Activated CD8-positive, alpha-beta memory T cell treated with anti-CD3 and anti-CD28 coated beads for 1 hour (primary cell): ENCODE measurements at regions not wholly inside any gene's neighbourhood (a gene's known extent, or its start where the extent isn't known, plus 50 kb on each side); places are given as distances from the start of the nearest gene placed in this dataset.

Source experiments
- DNase-seq, 2 donors: peaks; one replicate each; pipeline ENCODE4 v3.0.0-alpha.2; 2020; ENCODE audit warnings: low read depth in 1 of 2; ENCODE audit errors: extremely low read depth in 1 of 2

DNA sequence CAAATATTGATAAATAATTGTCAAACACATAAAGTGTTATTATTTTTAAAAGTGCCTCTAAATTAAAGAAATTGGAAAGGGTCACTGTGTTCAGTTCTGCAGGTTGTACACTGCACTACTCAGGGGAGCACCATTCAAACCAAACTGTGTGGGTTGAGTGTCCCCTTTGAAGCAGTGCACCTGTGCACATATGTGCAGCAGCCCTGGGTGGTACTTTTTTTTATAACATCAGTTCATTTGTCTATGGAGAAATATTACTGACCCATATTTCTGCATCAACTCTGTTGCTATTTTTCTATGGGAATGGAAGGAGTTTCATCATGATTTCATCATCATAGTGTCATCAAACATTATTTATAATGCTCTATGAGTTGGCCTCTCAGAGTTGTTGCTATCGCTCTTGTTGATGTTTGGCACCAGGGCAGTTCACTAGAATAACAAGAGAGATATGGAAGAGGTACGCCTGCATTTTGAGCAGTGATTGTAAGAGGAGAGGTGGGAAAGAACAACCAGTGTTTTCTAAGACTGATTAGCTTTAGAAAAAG lies 457.6 kb downstream of the TFAP2A start:
- DNase-seq: no peak

- DNase-seq: no peak
Measured at GRCh38 chr6:9948678-9949077, 466.2 kb downstream of the TFAP2A start.

- no peak for DNase-seq
Measured at GRCh38 chr6:9943986-9944385, 470.9 kb downstream of the TFAP2A start.

GRCh38 chr6:9943026-9943425 lies 471.8 kb downstream of the TFAP2A start:
- DNase-seq: no peak

- DNase-seq: no peak
Measured at GRCh38 chr6:9942131-9942530, 472.7 kb downstream of the TFAP2A start.

DNA sequence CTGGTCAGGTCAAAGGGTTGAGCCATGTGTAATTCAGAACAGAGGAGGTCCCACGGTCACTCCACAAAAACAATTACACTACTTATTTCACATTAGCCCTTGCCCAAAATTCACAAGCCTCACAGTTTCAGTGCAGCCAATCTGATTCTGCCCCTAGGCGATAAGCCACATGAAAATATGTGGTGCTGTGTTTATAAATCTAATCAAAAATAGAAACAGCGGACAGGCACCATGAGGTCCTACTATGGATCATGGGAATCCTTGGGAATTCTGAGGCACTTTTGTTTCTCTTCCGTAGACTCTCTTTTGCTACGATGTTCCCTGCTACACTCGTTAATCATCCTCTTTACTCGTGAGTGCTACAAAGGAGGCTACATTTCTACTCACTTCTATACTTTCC lies 476.1 kb downstream of the TFAP2A start:
- no peak for DNase-seq

- DNase-seq: no peak
Measured at GRCh38 chr6:9937031-9937763, 477.7 kb downstream of the TFAP2A start.

DNA sequence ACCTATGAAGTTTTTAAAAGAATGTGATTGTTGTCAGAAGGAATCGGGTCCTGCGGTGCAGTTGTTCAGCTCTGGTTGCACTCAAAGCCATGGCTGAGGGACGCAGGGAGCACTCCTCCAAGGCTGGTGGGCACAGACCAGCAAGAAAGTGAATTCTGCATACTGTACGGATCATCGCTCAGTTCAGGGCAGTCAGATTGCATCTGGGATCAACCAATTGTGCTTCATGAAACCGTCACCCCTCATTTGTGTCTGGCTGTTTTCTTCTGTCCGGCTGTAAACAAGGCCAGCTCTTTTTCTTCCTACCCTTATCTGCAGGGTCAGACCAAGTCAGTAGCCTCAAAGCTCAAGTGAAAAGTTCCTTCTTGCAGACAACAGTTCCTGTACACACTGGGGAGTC lies 478.3 kb downstream of the TFAP2A start:
- DNase-seq: no peak

- no peak for DNase-seq
Measured at GRCh38 chr6:9933677-9934076, 481.2 kb downstream of the TFAP2A start.

- DNase-seq: no peak
Measured at GRCh38 chr6:9927275-9927674, 487.6 kb downstream of the TFAP2A start.

- DNase-seq: no peak
Measured at GRCh38 chr6:9924971-9925370, 489.9 kb downstream of the TFAP2A start.

GRCh38 chr6:9921366-9921765 lies 493.5 kb downstream of the TFAP2A start:
- no peak for DNase-seq

GRCh38 chr6:9914951-9915350 lies 499.9 kb downstream of the TFAP2A start:
- no peak for DNase-seq

GRCh38 chr6:9901376-9901775 lies 513.5 kb downstream of the TFAP2A start:
- no peak for DNase-seq

DNA sequence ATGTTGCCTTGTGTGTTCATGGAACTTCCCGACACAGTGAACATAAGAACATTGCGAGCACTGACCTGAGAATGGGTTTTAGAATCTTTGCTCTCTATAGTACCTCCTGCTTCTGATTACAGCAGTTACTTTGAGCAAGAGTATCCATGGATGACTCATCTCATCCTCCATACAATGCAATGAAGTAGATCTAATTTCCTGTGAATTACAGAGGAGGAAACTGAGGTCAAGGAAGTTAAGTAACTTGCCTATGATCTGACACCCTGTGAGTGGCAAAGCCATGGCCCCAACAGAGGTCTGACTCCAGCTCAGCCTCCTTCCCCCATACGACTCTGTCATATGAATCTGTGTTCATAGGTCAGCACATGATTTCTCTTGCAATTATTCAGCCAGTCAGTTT lies 518.1 kb downstream of the TFAP2A start:
- no peak for DNase-seq

- no peak for DNase-seq
Measured at GRCh38 chr6:9890893-9891292, 524.0 kb downstream of the TFAP2A start.

- DNase-seq: no peak
Measured at GRCh38 chr6:9890469-9890868, 524.4 kb downstream of the TFAP2A start.

DNA sequence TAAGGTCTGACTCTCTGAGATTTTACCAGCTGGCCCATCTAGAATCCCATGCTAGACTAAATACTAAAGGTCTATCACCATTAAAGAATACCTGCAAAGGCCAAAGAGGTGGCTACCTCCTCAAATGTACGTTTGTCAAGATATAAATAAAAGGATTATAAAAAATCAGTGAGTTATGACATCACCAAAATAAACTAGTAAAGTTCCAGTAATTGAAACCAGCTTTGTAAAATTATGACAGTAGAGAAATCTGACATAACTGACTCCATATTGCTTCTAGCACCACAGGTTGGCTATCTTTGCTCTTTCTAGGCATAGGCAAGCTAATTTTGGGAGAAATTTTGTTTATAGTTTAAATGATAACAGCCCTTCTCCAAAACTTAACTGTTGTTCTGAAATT lies 536.3 kb downstream of the TFAP2A start:
- no peak for DNase-seq

DNA sequence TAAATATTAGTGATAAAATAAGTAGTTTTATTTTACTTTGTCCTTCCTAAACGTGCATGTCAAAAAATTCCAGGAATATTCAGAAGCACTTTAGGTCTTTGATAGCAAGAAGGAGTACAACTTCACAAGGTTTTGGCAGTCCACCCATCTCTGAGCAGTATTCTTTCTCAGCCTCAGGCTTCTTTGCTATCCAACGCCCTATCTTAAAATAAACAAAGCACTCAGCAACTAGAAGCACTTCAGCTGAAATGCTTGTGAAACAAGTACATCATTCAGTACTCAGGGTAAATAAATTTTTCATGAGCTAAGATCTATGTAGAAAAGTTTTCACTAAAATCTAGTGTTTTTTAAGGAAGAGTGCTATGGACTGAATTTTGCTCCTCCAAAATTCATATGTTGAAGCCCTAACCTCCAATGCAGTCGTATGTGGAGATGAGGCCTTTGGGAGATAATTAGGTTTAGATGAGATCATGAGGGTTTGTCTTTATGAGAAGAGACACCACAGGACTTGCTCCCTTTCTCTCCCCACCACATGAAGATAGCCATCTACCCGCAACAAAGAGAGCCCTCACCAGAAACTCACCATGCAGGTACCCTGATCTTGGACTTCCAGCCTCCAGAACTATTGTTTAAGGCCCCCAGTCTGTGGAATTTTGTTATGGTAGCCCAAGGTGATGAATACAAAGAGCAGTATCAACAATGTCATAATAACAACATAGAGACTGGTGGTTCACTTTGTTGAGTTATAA lies 539.1 kb downstream of the TFAP2A start:
- DNase-seq: no peak

DNA sequence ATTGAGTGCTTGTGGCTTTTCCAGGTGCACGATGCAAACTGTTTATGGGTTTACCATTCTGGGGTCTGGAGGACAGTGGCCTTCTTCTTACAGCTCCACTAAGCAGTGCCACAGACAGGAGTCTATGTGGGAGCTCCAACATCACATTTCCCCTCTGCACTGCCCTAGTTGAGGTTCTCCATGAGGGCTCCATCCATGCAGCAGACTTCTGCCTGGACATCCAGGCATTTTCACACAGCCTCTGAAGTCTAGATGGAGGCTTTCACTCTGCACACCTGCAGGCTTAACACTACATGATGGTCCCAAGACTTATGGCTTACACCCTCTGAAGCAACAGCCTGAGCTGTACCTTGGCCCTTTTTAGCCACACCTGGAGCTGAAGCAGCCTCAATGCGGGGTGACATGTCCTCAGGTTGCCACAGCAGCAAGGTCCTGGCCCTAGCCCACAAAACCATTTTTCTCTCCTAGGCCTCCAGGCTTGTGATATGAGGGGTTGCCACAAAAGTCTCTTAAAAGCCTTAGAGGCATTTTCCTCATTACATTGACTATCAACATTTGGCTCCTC lies 552.2 kb downstream of the TFAP2A start:
- DNase-seq: no peak

- no peak for DNase-seq
Measured at GRCh38 chr6:9851541-9852380, 563.1 kb downstream of the TFAP2A start.
